Cerebellar cortex (tissue), 1 donor: ENCODE measurements at regions not wholly inside any gene's neighbourhood (a gene's known extent, or its start where the extent isn't known, plus 50 kb on each side); places are given as distances from the start of the nearest gene placed in this dataset.
"Not testable (repeated sequence)": the region's sequence is repeated elsewhere in the genome, so short reads cannot be mapped to it uniquely, and the experiment has no call there.

ENCODE experiments used
- DNase-seq: peaks from one replicate; pipeline ENCODE4 v3.0.0-alpha.2; 2015; ENCODE audit warnings: low spot score

GRCh38 chr10:125238682-125239081, 78.3 kb upstream of the CTBP2 start:
- DNase-seq: no peak

DNA sequence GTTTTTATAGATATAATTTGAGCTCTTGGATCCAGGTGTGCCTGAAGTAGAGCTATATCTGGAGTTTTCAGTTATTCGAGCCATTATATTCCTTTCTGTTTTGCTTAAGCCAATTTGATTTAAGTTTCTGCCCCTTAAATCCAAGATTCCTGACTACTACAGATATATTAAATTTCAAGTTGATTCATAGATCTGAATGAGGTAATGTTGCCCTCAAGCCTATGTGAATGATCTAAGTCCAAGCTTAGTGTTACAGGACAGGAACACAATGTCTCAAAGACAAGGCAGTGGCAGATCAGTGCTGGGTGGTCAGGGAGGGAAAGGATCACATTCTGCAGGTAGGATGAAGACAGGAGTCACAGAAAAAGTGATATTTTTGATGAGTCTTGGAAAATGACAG, 75.7 kb upstream of the CTBP2 start:
- no peak for DNase-seq

DNA sequence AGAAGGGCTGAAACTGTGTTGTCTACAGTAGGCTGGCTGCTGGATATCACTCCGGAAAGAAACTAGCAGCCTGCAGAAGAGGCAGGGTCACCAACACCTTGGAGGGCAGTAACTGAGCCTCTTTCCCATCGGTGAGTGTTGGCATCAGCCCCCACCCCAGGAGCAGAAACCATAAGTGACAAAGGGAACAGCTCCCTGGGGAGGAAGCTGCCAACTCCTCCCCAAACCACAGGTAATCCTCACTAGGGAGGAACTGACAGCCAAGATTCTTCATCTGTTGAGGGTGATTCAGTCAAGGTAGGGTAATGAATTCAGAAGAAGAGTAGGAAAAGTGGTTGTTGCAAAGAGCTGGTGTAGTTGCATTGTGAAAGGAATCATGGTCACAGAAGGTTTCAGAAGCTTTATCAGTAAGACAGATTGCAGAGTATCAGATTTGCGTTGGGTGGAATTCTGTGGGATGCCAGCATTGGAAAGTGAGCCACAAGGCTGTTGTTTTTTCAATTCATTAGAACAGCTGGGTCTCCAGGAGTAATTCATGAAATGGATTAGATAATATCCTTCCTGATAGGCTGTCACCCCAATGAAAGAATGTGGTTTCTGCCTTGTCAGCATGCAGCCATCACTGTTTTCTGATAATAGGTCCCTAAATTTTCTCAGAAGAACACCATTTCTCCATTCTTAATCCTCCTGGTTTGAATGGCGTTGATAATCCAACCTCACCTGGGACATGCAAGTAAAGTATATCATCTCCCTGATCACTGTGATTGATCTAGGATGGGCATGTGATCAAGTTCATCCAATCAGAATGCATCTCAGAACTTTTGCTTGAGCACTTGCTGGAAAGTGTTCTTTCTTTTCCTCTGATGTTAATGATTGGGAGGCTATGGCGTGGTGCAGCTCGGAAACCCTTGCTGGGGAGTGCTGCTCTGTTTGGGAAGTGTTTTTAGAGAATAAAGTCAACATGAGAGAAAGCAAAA, 75.0 kb upstream of the CTBP2 start:
- DNase-seq: no peak

DNA sequence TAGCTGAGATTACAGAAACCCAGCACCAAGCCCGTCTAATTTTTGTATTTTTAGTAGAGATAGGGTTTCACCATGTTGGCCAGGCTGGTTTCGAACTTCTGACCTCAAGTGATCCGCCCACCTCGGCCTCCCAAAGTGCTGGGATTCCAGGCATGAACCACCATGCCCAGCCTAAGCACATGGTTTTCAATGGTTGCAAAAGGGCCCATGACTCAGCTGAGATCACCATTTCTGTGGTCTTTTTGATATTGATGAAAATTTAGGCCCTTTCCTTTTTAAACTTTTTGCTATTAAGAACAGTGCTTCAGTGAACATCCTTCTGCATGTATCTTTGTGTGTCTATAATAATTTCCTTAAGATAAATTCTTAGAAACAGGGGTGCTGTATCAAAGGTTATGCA, 74.2 kb upstream of the CTBP2 start:
- not testable (repeated sequence) for DNase-seq

- DNase-seq: no peak
Observed at GRCh38 chr10:125233726-125234125, 73.4 kb upstream of the CTBP2 start.

DNA sequence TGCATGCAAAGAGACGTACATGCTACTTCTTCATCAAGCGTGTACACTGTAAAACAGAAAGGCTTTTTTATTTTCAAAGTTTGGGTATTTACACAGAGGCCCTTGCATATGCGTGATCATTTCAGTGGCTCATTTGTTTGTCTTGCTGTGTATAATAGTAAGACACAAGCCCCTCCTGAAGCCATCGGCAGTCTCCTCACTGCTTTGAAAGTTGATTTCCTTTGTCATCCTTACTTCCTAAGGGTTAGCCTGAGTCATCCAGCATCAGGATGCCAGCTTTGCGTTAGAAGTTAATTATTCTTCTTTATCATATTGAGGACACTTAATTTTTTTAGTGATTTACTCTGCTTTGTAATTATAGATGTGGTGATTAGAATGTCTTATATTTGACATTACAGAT, 72.5 kb upstream of the CTBP2 start:
- no peak for DNase-seq

DNA sequence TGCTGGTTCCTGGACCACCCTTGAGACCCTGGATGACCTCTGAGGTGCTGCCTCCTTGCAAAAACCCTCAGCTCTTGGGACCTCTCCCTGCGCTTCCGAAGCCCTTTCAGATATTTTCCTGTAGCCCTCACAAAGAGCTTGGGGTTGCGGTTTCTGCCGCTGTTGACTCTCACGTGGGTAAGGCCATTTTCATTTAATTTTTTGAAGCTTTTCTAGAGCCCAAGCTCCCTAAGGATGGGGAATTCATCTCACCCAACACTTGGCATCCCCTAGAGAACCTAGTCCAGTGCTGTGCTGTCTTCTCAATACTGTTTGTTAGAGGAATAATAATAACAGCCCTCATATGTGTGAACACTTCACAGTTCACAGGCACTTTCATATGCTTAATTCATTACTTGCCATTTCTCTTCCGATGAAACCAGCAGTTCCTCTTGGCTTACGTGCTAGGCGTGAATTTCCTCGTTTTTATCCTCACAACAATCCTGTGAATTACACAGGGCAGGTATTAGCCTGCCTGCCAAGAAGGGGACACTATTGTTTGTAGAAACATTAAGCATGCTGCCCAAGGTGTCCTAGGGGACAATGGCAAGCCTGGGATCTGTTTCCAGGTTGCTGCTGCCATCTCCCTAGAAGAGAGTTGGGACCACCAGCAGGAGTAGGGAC, 71.6 kb upstream of the CTBP2 start:
- no peak for DNase-seq

DNA sequence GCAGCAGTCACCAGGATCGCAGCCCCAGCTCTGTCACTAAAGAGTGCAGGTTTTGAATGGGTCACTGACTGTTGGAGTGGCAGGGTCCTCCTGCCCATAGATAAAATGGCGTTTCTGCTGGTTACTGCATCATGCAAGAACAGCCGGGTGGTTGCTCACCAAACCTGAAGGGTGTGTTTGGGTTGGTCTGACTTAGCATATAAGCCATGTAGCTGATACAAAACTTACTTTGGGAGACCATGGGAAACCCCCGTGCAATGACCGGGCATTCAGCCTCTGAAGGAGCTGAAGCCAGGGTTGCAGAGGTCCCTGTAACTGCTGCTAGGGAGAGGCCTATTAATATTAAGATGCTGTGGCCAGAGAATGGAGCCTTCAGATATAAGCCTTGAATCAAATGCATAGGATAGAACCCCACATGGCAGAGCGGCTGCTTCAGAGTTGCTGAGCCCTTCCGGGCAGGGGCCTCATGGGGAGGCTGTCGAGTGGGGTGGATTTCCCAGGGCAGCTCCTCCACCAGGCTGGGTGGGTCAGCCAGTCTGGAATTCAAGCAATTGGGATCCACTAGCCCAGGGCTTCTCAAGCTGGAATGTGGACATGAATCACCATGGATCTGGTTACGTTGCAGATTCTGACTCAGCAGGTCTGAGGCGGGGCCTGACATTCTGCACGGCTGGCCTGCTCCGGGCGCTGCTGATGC, 70.9 kb upstream of the CTBP2 start:
- DNase-seq: no peak

DNA sequence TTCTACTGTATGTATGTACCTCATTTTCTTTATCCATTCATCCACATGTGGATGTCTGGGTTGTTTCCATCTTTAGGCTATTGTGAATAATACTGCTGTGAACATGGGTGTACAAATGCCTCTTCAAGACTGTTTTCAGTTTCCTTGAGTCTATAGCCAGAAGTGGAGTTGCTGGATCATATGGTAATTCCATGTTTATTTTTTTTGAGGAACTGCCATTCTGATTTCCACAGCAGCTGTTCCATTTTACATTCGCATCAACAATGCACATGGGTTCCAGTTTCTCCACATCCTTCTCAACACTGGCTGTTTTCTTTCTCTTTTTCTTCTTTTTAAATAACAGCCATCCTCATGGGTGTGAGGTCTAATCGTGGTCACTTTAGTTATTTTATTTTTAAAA, 69.9 kb upstream of the CTBP2 start:
- DNase-seq: no peak

DNA sequence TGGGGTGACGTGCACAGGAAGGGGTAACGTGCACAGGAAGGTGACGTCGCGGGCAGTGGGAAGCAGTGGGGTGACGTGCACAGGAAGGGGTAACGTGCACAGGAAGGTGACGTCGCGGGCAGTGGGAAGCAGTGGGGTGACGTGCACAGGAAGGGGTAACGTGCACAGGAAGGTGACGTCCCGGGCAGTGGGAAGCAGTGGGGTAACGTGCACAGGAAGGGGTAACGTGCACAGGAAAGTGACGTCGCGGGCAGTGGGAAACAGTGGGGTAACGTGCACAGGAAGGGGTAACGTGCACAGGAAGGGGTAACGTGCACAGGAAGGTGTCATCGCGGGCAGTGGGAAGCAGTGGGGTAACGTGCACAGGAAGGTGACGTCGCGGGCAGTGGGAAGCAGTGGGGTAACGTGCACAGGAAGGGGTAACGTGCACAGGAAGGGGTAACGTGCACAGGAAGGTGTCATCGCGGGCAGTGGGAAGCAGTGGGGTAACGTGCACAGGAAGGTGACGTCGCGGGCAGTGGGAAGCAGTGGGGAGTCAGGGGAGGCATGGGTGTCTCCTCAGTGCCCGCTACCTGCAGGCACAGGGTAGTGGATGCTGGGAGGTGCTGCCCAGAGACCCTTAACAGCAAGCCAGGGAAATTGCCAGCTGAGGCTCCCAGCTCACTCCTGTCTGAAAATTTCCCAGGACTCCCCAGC, 68.0 kb upstream of the CTBP2 start:
- not testable (repeated sequence) for DNase-seq

DNA sequence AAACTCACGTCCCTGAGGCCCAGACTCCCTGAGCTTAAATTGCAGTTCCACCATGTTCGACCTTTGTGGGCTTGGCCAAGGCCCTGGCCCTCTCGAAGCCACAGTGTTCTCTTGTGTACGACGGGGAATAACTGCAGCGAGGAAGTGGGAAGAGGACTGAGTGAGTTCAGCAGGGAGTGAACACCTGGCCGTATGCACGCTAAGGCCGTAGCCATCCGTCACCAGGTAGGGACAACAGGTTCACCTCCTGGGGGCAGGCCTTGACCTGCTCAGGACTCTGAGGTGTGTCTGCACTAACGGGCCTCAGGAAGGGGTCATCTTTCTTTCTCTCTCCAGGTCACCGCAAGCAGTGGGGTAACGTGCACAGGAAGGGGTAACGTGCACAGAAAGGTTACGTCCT, 67.2 kb upstream of the CTBP2 start:
- DNase-seq: no peak

- DNase-seq: no peak
Observed at GRCh38 chr10:125226823-125227222, 66.5 kb upstream of the CTBP2 start.

DNA sequence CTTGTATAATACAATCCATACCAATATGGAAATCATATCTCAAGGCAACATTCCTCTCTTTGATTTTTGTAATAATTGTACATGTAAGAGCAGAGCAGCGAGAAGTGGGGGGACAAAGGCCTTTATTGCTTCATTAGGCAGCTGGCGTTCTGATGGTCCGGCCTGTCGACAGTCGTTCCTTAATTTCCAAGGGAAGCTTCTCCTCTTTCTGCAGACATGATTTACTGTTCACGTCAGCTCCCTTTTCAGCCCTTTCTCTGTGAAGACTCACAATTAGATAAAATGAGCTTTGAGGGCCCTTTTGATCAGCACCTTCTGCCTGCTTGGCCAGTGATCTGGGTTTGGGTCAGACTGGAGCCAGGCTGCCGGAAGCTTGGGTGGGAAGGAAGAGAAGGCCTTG, 65.6 kb upstream of the CTBP2 start:
- DNase-seq: no peak

- no peak for DNase-seq
Observed at GRCh38 chr10:125225051-125225450, 64.7 kb upstream of the CTBP2 start.

DNA sequence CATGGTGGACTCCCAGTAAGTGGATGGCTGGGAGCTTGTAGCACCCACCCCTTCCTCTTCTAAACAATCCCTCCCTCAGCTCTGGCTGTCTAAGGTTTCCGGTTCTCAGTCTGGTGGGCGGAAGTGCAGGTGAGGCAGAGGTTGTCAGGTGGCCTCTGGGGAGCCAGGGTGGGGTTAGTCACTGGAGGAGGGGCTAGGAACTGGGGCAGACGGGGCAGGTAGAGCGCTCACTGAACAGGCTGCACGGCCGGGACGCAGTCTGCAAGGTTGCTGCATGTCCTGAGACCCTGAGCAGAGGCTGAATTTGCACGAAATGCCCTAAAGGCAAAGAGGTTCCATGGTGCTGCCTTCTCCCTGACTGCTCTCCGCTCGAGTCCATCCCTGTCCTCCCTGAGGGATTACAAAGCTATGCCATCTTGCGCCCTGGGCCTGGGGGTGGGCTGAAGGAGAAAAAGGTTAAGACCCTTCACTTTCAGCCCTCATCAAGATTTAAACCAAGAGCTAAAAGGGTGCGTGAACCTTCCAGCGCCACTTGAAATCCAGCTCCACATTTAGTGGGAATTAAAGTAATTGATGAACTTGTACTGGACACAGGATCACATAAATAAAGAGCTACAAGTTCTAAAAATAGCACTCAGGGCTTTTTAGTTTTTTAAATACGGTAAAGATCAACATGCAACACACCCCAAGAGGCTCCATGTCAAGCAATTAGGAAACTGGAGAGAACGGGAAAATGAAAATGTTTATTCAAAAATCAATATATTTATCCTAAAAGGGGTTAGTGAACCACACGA, 62.3 kb upstream of the CTBP2 start:
- no peak for DNase-seq

DNA sequence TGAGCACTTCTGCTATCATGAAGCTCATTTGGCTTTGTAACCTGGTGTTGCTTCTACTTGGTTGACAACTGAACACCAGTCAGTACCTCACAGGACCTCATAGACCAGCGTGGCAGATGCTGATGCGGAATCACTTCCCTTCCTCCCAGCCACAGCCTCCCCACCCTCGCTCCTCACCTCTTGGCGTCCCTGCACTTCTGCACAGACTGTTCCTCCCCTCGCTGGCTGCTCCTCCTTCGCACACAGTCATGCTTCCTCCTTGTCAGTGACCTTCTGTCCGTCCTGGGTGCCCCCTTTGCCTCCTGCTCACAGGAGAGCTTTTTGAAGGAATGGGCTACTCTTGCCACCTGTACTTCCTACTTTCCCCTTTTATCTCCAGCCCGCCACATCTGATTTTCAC, 61.4 kb upstream of the CTBP2 start:
- DNase-seq: no peak

DNA sequence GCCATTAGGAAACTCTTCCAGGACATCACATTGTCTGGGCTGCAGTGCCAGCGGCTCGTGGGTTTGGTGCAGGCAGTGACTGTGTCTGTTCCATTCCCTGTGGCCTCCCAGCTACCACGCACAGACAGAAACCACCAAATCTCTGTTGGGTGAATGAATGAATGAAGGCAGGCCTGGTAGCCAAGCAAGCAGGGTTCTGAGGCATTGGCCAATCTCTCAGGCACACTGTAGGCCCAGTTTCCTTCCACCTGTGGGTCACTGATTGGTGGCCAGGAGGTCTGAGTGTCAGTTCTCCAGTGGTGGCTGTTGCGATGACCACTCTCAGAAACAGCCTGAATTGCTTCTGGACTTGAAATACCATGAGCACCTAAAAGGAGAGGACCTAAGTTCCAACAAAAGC, 59.4 kb upstream of the CTBP2 start:
- no peak for DNase-seq

GRCh38 chr10:125218967-125219366, 58.6 kb upstream of the CTBP2 start:
- DNase-seq: no peak

DNA sequence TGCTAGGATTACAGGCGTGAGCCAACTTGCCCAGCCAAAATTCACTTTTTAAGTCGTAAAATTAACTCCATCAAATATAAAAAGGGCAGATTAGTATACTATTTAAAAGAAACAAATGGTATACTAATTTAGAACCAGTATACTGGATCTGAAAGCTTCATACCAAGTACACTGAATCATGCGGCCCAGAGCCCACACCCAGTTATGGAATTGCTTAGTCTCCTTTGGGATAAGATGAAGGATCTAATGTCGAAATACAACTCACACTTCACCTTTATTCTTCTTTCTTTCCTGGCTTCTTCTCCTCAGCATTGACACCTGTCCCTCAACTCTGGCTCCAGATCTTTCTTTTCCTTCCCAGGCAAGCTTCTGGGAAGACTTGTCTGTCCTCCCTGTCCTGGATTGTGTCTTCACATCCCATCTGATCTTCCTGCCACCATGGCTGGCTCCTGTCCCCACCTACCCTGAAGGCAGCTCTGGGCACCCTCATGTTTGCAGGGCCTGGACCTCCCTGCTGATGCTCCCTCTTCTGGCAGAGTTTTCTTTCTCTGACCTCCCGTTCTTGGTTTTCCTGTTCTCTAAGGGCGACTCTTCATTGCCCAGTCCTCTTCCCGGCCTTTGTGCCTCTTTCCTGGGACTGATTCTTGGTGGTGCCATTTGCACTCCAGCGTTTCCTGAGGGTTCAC, 57.8 kb upstream of the CTBP2 start:
- peak; percentile 8 for DNase-seq

- DNase-seq: no peak
Observed at GRCh38 chr10:125216861-125217260, 56.5 kb upstream of the CTBP2 start.

DNA sequence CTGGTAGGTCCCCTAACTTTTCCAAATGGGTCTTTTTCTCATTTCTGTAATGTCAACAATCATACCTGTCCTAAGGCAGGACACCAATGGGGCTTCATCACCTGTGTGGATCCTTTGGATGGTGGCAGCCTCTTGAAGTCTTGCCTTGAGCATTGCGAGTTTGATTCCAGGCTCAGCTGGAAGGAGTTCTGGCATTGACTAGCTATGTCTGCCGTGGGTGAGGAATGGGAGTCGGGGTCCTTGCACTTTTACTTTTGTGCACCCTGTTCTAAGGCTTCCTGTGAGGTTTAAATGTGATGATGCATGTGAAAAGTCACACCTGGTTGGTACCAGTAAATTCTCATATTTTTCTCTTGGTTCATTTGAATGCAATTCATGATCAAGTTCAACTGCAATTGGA, 55.9 kb upstream of the CTBP2 start:
- no peak for DNase-seq
